IPS DF 6.9 (cell line): ENCODE measurements at regions not wholly inside any gene's neighbourhood (a gene's known extent, or its start where the extent isn't known, plus 50 kb on each side); places are given as distances from the start of the nearest gene placed in this dataset.

Experiments used
- DNase-seq: peaks from one replicate; pipeline ENCODE4 v3.0.0-alpha.2; 2013; ENCODE audit warnings: low read depth, low spot score
- H3K27ac ChIP-seq: one replicate; pipeline ENCODE4 v1.5.1; 2013; ENCODE audit warnings: low read length, control low read depth
- H3K27me3 ChIP-seq: 2 replicates; pipeline ENCODE4 v1.6.1; 2013; ENCODE audit warnings: mild to moderate bottlenecking, low read length; ENCODE audit not compliant: control insufficient read depth, insufficient read depth
- H3K36me3 ChIP-seq: 2 replicates; pipeline ENCODE4 v1.6.1; 2013; ENCODE audit warnings: low read length; ENCODE audit not compliant: control insufficient read depth, insufficient read depth
- H3K4me1 ChIP-seq: 2 replicates; pipeline ENCODE4 v1.6.1; 2013; ENCODE audit warnings: low read length; ENCODE audit not compliant: control insufficient read depth, insufficient read depth
- H3K4me3 ChIP-seq: 2 replicates; pipeline ENCODE4 v1.5.1; 2013; ENCODE audit warnings: mild to moderate bottlenecking, low read length
- H3K9me3 ChIP-seq: 2 replicates; pipeline ENCODE4 v1.6.1; 2013; ENCODE audit warnings: low read length, inconsistent platforms; ENCODE audit not compliant: control insufficient read depth, insufficient read depth
- WGBS: extraction: QIAGEN DNeasy Blood & Tissue Kit; methylation state at CpG from one replicate; pipeline ENCODE4 v1.1.7; 2013; ENCODE audit warnings: mixed read lengths, missing lambda C conversion rate; ENCODE audit not compliant: insufficient read length, insufficient coverage; 5-methylcytosine and 5-hydroxymethylcytosine counted together

DNA sequence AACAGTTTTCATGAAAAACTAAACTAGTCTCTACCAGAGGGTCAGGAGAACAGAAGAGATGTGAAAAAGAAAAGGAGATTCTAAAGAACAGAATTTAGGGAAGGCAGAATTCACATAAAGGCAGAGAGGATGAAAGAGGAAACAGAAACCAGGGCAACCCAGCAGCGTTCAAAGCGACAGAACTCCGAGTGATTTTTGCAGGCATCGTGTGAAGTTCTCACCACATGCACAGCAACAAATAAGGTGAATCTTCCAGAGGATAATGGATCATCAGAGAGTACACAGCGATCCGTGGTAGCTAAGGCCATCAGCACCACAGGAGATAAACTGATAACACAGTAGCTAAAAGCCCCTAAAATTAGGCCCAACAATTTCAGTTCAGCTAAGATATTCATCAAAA is 250.8 kb upstream of the THBS1 start:
- no CpG with 5 or more reads among the region's 6 CpGs for WGBS
- DNase-seq = no peak
- Histone ChIP-seq H3K4me1 (no peaks in the 10 kb centered on the region), H3K9me3 (no peaks in the 10 kb centered on the region), H3K27ac (no peak overlapping the region), H3K36me3 (no peaks in the 10 kb centered on the region), H3K4me3 (no peak overlapping the region), H3K27me3 (no peaks in the 10 kb centered on the region)

DNA sequence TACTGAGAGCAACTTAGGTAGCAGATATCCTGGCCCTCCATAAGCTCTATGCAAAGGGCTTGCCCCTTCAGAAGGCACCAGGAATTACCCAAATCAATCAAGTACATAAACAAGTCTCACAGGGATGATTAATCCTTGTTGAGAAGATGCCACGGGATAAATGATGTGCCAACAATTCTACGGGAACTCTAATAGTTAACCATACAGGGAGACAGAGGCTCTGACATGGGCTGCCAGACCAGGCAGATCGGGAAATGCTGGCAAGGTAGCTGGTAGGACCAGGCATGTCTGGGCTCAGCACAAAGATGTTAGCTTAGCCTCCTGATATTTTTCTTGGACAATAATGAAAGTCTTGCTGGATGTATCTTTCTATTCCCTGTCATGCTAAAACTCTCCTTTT is 249.3 kb upstream of the THBS1 start:
- WGBS = no CpG with 5 or more reads among the region's 3 CpGs
- no peak overlapping the region for H3K27ac ChIP-seq
- no peaks in the 10 kb centered on the region for H3K4me1 ChIP-seq
- H3K36me3 ChIP-seq = no peaks in the 10 kb centered on the region
- H3K9me3 ChIP-seq = no peaks in the 10 kb centered on the region
- no peak overlapping the region for H3K4me3 ChIP-seq
- H3K27me3 ChIP-seq = no peaks in the 10 kb centered on the region
- DNase-seq = no peak

DNA sequence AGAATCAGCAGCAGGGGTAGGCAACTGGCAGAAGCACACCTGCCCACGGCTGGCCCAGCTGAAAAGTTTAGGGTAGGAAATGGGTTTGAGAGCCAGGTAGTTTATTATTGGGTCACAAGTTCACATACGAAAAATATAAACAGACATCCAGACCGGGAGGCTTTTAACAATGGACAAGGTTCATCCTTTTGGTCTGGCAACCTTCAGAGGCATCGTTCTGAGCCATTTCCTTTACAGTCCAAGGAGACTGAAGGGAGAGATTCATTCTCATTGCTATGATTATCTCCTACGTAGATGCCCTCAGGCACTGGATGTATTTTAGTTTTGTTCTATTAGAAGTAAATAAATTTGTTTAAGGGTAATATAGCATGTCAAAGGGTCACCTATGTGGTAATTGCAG is 248.0 kb upstream of the THBS1 start:
- no CpG with 5 or more reads among the region's 5 CpGs for WGBS
- Histone ChIP-seq H3K27me3 (no peaks in the 10 kb centered on the region), H3K9me3 (no peaks in the 10 kb centered on the region), H3K27ac (no peak overlapping the region), H3K36me3 (no peaks in the 10 kb centered on the region), H3K4me3 (no peak overlapping the region), H3K4me1 (no peaks in the 10 kb centered on the region)
- no peak for DNase-seq

DNA sequence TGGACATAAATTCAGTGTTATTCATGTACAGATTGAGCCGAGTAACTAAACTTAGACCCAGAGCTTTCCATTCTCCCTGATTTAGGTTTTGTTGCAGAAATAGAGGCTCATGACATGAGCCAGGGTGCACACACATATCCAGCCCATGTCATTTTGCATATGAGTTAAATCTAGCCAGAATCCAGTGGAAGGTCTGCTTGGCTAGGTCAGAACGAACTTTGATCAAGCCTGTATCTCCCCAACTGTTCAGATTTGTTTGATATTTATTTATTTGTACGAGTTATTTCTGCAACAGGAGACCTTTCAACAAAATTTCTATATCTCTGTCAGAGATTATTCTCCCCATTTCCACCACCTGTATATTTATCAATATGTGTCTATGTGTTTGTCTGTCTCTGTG is 247.5 kb upstream of the THBS1 start:
- H3K27me3 ChIP-seq = no peaks in the 10 kb centered on the region
- WGBS = no CpG with 5 or more reads among the region's 3 CpGs
- H3K9me3 ChIP-seq = no peaks in the 10 kb centered on the region
- no peaks in the 10 kb centered on the region for H3K36me3 ChIP-seq
- DNase-seq = no peak
- H3K4me3 ChIP-seq = no peak overlapping the region
- H3K27ac ChIP-seq = no peak overlapping the region
- no peaks in the 10 kb centered on the region for H3K4me1 ChIP-seq

GRCh38 chr15:39333896-39334295 is 247.0 kb upstream of the THBS1 start:
- no CpG with 5 or more reads among the region's 4 CpGs for WGBS
- DNase-seq = no peak
- Histone ChIP-seq H3K4me3 (no peak overlapping the region), H3K27ac (no peak overlapping the region), H3K4me1 (no peaks in the 10 kb centered on the region), H3K27me3 (no peaks in the 10 kb centered on the region), H3K36me3 (no peaks in the 10 kb centered on the region), H3K9me3 (no peaks in the 10 kb centered on the region)

DNA sequence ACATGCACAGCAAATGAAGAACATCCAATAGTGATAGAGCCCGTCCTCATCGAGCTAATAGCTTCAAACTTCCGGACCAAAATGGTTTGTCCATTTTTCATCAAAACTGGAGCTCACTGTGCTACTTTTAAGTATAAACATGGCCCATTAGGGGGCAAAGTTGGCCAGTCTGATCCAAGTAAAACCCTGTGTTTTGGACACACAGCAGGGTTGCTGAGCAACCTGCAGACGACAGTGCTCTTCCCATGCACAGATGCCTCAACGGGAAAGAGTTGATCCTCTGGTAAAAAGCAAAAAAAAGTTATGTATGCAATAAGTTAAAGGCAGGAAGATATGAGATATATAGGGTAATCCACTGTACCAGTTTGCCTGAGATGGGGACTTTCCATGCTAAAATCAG is 244.0 kb upstream of the THBS1 start:
- no peaks in the 10 kb centered on the region for H3K36me3 ChIP-seq
- no peaks in the 10 kb centered on the region for H3K9me3 ChIP-seq
- no peak for DNase-seq
- no CpG with 5 or more reads among the region's 5 CpGs for WGBS
- no peaks in the 10 kb centered on the region for H3K4me1 ChIP-seq
- H3K27me3 ChIP-seq = no peaks in the 10 kb centered on the region
- no peak overlapping the region for H3K4me3 ChIP-seq
- H3K27ac ChIP-seq = no peak overlapping the region

DNA sequence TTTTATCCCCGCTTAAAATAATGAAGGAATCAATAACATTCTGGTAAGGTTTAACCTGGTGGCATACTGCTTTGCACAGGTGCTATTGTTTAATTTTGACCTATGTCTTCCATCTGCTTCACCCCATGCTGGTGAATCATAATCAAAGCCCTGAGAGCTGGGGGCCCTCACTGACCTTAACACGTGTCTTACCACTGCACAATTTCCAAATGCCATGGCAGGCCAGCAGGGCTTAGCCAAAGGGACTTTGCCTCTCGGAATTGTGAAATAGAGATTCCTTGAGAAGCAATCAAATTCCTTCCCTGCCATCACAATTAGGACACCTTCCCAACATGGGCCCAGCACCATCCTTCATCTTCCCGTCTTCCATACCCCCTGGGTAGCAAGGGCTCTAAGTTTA is 242.6 kb upstream of the THBS1 start:
- H3K9me3 ChIP-seq = no peaks in the 10 kb centered on the region
- no peak for DNase-seq
- H3K27me3 ChIP-seq = no peaks in the 10 kb centered on the region
- no CpG with 5 or more reads among the region's 4 CpGs for WGBS
- no peak overlapping the region for H3K4me3 ChIP-seq
- H3K4me1 ChIP-seq = no peaks in the 10 kb centered on the region
- no peak overlapping the region for H3K27ac ChIP-seq
- no peaks in the 10 kb centered on the region for H3K36me3 ChIP-seq

DNA sequence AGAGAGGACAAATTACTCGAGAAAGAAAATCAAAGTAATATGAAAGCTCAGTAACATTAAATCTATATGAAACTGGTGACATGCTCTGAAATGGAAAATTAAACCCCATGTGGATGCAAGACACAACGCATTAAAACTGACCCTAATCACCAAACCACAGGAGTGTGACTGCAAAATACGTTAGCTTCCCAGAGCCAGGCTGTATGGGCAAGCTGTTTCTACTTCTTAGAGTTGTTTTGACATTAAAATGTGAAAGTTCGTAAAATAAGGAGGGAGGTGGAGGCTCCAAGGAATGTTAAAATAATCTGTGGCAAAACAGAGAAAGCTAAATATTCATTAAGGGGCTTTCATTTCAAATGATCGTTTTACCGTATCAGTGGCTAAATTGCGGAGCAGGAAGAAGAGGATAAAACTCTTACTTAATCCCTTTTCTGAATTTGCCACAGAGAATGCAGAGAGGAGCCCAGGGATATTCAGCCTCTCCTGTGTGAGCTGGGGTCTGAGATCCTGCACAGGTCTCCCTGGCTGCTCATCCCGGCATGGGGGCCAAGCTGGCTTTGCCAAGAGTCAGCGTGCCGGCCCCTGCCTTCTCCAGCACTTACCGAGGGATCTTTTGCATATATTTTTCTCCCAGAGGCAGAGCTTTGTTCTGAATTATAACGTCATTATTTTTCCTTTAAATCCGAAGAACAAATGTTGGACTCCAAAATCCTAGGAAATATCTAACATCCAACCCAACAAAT is 239.8 kb upstream of the THBS1 start:
- no peak overlapping the region for H3K27ac ChIP-seq
- no peaks in the 10 kb centered on the region for H3K4me1 ChIP-seq
- H3K36me3 ChIP-seq = no peaks in the 10 kb centered on the region
- DNase-seq = no peak
- H3K27me3 ChIP-seq = no peaks in the 10 kb centered on the region
- H3K9me3 ChIP-seq = no peaks in the 10 kb centered on the region
- H3K4me3 ChIP-seq = no peak overlapping the region
- no CpG with 5 or more reads among the region's 13 CpGs for WGBS

- H3K9me3 ChIP-seq = no peaks in the 10 kb centered on the region
- no peak overlapping the region for H3K4me3 ChIP-seq
- no peaks in the 10 kb centered on the region for H3K36me3 ChIP-seq
- DNase-seq = no peak
- no CpG with 5 or more reads among the region's 3 CpGs for WGBS
- no peaks in the 10 kb centered on the region for H3K27me3 ChIP-seq
- no peak overlapping the region for H3K27ac ChIP-seq
- no peaks in the 10 kb centered on the region for H3K4me1 ChIP-seq
Measured at GRCh38 chr15:39344662-39345141, 236.2 kb upstream of the THBS1 start.

- Histone ChIP-seq H3K9me3 (no peaks in the 10 kb centered on the region), H3K4me3 (no peak overlapping the region), H3K4me1 (no peaks in the 10 kb centered on the region), H3K27ac (no peak overlapping the region), H3K36me3 (no peaks in the 10 kb centered on the region), H3K27me3 (no peaks in the 10 kb centered on the region)
- no peak for DNase-seq
- WGBS = no CpG with 5 or more reads among the region's 3 CpGs
Measured at GRCh38 chr15:39345176-39345575, 235.7 kb upstream of the THBS1 start.

GRCh38 chr15:39347453-39347852 is 233.4 kb upstream of the THBS1 start:
- Histone ChIP-seq H3K4me1 (no peaks in the 10 kb centered on the region), H3K27ac (no peak overlapping the region), H3K4me3 (no peak overlapping the region), H3K27me3 (no peaks in the 10 kb centered on the region), H3K9me3 (no peaks in the 10 kb centered on the region), H3K36me3 (no peaks in the 10 kb centered on the region)
- no CpG with 5 or more reads among the region's 1 CpG for WGBS
- no peak for DNase-seq
